ENCODE measurements at regions not wholly inside any gene's neighbourhood (a gene's known extent, or its start where the extent isn't known, plus 50 kb on each side); places are given as distances from the start of the nearest gene placed in this dataset.

- TF ChIP-seq FOXM1 (IDR thresholded peaks at IDR 0.05; ENCODE audit: borderline replicate concordance, low read depth) (no peak), RAD21 (IDR thresholded peaks at IDR 0.05; ENCODE audit: low read depth) (no peak), CEBPB (IDR thresholded peaks at IDR 0.05) (no peak), REST (IDR thresholded peaks at IDR 0.05; ENCODE audit: low read depth) (no peak), USF1 (IDR thresholded peaks at IDR 0.05) (no peak), CREB1 (IDR thresholded peaks at IDR 0.05; ENCODE audit: low read depth) (no peak), YY1 (IDR thresholded peaks at IDR 0.05; ENCODE audit: low read depth) (no peak), NFIC (IDR thresholded peaks at IDR 0.05) (no peak), MAX (IDR thresholded peaks at IDR 0.05) (no peak), TCF12 (IDR thresholded peaks at IDR 0.05; ENCODE audit: low read depth) (no peak), TEAD4 (IDR thresholded peaks at IDR 0.05) (no peak), TAF1 (IDR thresholded peaks at IDR 0.05; ENCODE audit: low read depth) (no peak), EGR1 (IDR thresholded peaks at IDR 0.05) (no peak), EP300 (IDR thresholded peaks at IDR 0.05; ENCODE audit: borderline replicate concordance) (no peak), ZBTB7A (IDR thresholded peaks at IDR 0.05; ENCODE audit: low read depth) (no peak)
These were observed 732.0 kb downstream of the XPNPEP1 start for GRCh38 chr10:109191341-109191740.

- TF ChIP-seq TCF12 (IDR thresholded peaks at IDR 0.05; ENCODE audit: low read depth) (no peak), REST (IDR thresholded peaks at IDR 0.05; ENCODE audit: low read depth) (no peak), CREB1 (IDR thresholded peaks at IDR 0.05; ENCODE audit: low read depth) (no peak), MAX (IDR thresholded peaks at IDR 0.05) (no peak), EP300 (IDR thresholded peaks at IDR 0.05; ENCODE audit: borderline replicate concordance) (no peak), CEBPB (IDR thresholded peaks at IDR 0.05) (no peak), NFIC (IDR thresholded peaks at IDR 0.05) (no peak), RAD21 (IDR thresholded peaks at IDR 0.05; ENCODE audit: low read depth) (no peak), YY1 (IDR thresholded peaks at IDR 0.05; ENCODE audit: low read depth) (no peak), TEAD4 (IDR thresholded peaks at IDR 0.05) (no peak)
These were observed 735.6 kb downstream of the XPNPEP1 start for GRCh38 chr10:109187677-109188076.

- TF ChIP-seq CEBPB (IDR thresholded peaks at IDR 0.05) (no peak), TCF12 (IDR thresholded peaks at IDR 0.05; ENCODE audit: low read depth) (no peak), REST (IDR thresholded peaks at IDR 0.05; ENCODE audit: low read depth) (no peak)
These were observed 739.9 kb downstream of the XPNPEP1 start for GRCh38 chr10:109183366-109183765.

GRCh38 chr10:109178591-109178990 is 744.7 kb downstream of the XPNPEP1 start:
- TF ChIP-seq YY1 (IDR thresholded peaks at IDR 0.05; ENCODE audit: low read depth) (no peak), RAD21 (IDR thresholded peaks at IDR 0.05; ENCODE audit: low read depth) (no peak), USF1 (IDR thresholded peaks at IDR 0.05) (no peak), REST (IDR thresholded peaks at IDR 0.05; ENCODE audit: low read depth) (no peak), MAX (IDR thresholded peaks at IDR 0.05) (no peak), FOXM1 (IDR thresholded peaks at IDR 0.05; ENCODE audit: borderline replicate concordance, low read depth) (no peak), EGR1 (IDR thresholded peaks at IDR 0.05) (no peak), TEAD4 (IDR thresholded peaks at IDR 0.05) (no peak), TCF12 (IDR thresholded peaks at IDR 0.05; ENCODE audit: low read depth) (no peak), ZBTB7A (IDR thresholded peaks at IDR 0.05; ENCODE audit: low read depth) (no peak)

All from Ishikawa (cell line).